ENCODE measurements at regions not wholly inside any gene's neighbourhood (a gene's known extent, or its start where the extent isn't known, plus 50 kb on each side); places are given as distances from the start of the nearest gene placed in this dataset.

DNA sequence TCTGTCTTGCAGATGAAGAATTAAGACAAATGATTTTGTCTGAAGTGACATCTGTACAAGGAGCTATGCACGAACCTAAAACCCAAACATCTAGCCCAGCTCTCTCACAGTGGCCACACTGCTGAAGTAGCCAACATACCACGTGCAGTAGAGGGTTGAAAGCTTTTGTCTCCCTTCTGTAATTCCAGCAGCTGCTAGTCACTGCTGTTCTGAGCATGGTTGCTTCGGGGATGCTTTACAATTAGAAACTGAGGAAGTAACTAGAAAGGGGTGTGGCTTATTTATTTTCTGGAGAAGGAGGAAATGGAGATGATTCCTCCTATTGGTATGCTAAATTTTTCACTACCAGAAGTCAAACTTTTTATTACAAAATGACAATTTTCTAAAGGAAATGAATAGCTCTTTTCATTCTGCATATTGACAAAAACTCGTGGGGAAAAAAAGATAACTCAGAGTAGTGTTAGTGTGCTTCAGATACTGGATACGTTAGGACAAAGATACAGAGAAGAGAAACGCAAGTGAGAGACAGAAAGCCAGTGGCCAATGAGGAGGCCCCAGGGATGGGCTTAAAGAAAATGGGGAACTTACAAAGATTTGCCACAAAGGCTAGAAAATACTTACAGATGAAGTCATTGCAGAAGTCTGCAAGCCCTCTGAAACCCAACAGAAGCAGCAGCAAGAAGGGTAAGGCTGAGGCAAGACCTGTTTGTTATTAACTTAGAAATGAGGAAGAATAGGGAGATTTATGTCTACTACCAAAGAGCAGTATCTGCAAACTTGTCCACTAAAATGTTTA, 192.7 kb upstream of the MIR17HG start:
- no peaks in the 10 kb centered on the region for H3K36me3 ChIP-seq (ENCODE audit: control insufficient read depth, insufficient read depth, low read length)
- no peaks in the 10 kb centered on the region for H3K9me3 ChIP-seq (ENCODE audit: control insufficient read depth, low read length)
- H3K27me3 ChIP-seq (replicated peaks; ENCODE audit: control insufficient read depth, insufficient read depth, low read length, poor library complexity, severe bottlenecking), result no peaks in the 10 kb centered on the region
- H3K27ac ChIP-seq (ENCODE audit: insufficient read depth, low read length, poor library complexity, severe bottlenecking), result no peak overlapping the region
- H3K4me1 ChIP-seq (ENCODE audit: control insufficient read depth, insufficient read depth, low read length, poor library complexity, severe bottlenecking), result no peaks in the 10 kb centered on the region
- no peak overlapping the region for H3K4me3 ChIP-seq (ENCODE audit: insufficient read depth, low read depth, low read length, poor library complexity, severe bottlenecking)
- no peak for DNase-seq

DNA sequence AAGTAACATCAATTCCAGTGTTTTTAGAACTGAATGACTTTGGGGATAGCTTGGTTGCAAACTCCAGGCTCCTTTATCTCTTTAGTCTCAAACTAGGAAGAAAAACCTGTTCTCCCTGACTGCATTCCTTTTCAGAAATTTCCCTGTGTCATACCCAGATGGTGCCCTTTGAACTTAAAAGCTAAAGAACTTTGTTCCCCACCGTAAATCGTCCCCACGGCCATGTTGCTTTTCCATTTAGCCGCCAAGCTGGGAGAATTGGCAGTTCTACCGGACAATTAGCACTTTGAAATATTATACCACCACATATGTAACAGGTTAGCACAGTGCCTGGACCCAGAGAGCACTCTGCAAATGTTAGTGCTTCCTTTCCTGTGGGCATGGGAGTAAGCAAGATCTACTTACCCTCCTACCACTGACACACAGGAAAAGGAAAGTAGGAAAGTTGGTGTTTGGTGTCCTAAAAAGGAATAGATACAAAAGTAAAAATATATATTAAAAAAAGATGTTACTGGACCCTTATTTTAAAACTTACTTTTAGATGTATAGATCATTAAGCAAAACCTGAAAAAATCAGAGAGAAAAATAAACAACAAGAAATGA, 191.9 kb upstream of the MIR17HG start:
- no peak overlapping the region for H3K4me3 ChIP-seq (ENCODE audit: insufficient read depth, low read depth, low read length, poor library complexity, severe bottlenecking)

GRCh38 chr13:91157273-91158016, 190.0 kb upstream of the MIR17HG start:
- Histone ChIP-seq H3K27me3 (replicated peaks; ENCODE audit: control insufficient read depth, insufficient read depth, low read length, poor library complexity, severe bottlenecking) (no peaks in the 10 kb centered on the region), H3K27ac (ENCODE audit: insufficient read depth, low read length, poor library complexity, severe bottlenecking) (no peak overlapping the region), H3K36me3 (ENCODE audit: control insufficient read depth, insufficient read depth, low read length) (no peaks in the 10 kb centered on the region), H3K4me1 (ENCODE audit: control insufficient read depth, insufficient read depth, low read length, poor library complexity, severe bottlenecking) (no peaks in the 10 kb centered on the region), H3K4me3 (ENCODE audit: insufficient read depth, low read depth, low read length, poor library complexity, severe bottlenecking) (no peak overlapping the region), H3K9me3 (ENCODE audit: control insufficient read depth, low read length) (no peaks in the 10 kb centered on the region)
- DNase-seq, result no peak

More for the DNA sequence above, 191.9 kb upstream of the MIR17HG start:
- H3K36me3 ChIP-seq (ENCODE audit: control insufficient read depth, insufficient read depth, low read length), result no peaks in the 10 kb centered on the region
- no peak for DNase-seq
- no peaks in the 10 kb centered on the region for H3K9me3 ChIP-seq (ENCODE audit: control insufficient read depth, low read length)
- no peaks in the 10 kb centered on the region for H3K27me3 ChIP-seq (replicated peaks; ENCODE audit: control insufficient read depth, insufficient read depth, low read length, poor library complexity, severe bottlenecking)
- H3K27ac ChIP-seq (ENCODE audit: insufficient read depth, low read length, poor library complexity, severe bottlenecking), result no peak overlapping the region
- H3K4me1 ChIP-seq (ENCODE audit: control insufficient read depth, insufficient read depth, low read length, poor library complexity, severe bottlenecking), result no peaks in the 10 kb centered on the region

DNA sequence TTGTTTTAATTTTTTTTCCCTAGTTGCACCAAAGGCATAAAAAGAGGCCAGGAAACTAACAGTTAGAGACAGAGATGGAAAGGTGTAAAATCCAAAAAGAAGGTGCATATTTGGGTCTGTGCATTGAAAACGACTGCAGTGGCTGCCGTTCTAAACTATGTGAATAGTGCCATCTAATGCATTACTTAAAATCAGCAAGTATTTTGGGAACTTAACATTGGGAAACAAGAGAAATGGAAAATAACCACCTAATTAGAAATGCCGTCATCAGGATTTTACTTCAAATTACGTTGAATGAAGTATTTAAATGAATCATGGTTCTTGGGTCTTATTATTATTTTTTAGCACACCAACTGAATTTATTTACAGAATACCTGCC, 189.5 kb upstream of the MIR17HG start:
- Histone ChIP-seq H3K4me3 (ENCODE audit: insufficient read depth, low read depth, low read length, poor library complexity, severe bottlenecking) (no peak overlapping the region), H3K27ac (ENCODE audit: insufficient read depth, low read length, poor library complexity, severe bottlenecking) (no peak overlapping the region), H3K4me1 (ENCODE audit: control insufficient read depth, insufficient read depth, low read length, poor library complexity, severe bottlenecking) (no peaks in the 10 kb centered on the region), H3K36me3 (ENCODE audit: control insufficient read depth, insufficient read depth, low read length) (no peaks in the 10 kb centered on the region), H3K9me3 (ENCODE audit: control insufficient read depth, low read length) (no peaks in the 10 kb centered on the region), H3K27me3 (replicated peaks; ENCODE audit: control insufficient read depth, insufficient read depth, low read length, poor library complexity, severe bottlenecking) (no peaks in the 10 kb centered on the region)
- DNase-seq, result no peak

GRCh38 chr13:91162180-91162579, 185.3 kb upstream of the MIR17HG start:
- no peaks in the 10 kb centered on the region for H3K9me3 ChIP-seq (ENCODE audit: control insufficient read depth, low read length)
- H3K27me3 ChIP-seq (replicated peaks; ENCODE audit: control insufficient read depth, insufficient read depth, low read length, poor library complexity, severe bottlenecking), result no peaks in the 10 kb centered on the region
- no peak for DNase-seq
- H3K4me3 ChIP-seq (ENCODE audit: insufficient read depth, low read depth, low read length, poor library complexity, severe bottlenecking), result no peak overlapping the region
- no peaks in the 10 kb centered on the region for H3K4me1 ChIP-seq (ENCODE audit: control insufficient read depth, insufficient read depth, low read length, poor library complexity, severe bottlenecking)
- H3K36me3 ChIP-seq (ENCODE audit: control insufficient read depth, insufficient read depth, low read length), result no peaks in the 10 kb centered on the region
- H3K27ac ChIP-seq (ENCODE audit: insufficient read depth, low read length, poor library complexity, severe bottlenecking), result no peak overlapping the region

- H3K27me3 ChIP-seq (replicated peaks; ENCODE audit: control insufficient read depth, insufficient read depth, low read length, poor library complexity, severe bottlenecking), result no peaks in the 10 kb centered on the region
- no peaks in the 10 kb centered on the region for H3K9me3 ChIP-seq (ENCODE audit: control insufficient read depth, low read length)
- no peak for DNase-seq
- H3K4me1 ChIP-seq (ENCODE audit: control insufficient read depth, insufficient read depth, low read length, poor library complexity, severe bottlenecking), result no peaks in the 10 kb centered on the region
- no peak overlapping the region for H3K27ac ChIP-seq (ENCODE audit: insufficient read depth, low read length, poor library complexity, severe bottlenecking)
- H3K4me3 ChIP-seq (ENCODE audit: insufficient read depth, low read depth, low read length, poor library complexity, severe bottlenecking), result no peak overlapping the region
- H3K36me3 ChIP-seq (ENCODE audit: control insufficient read depth, insufficient read depth, low read length), result no peaks in the 10 kb centered on the region
Measured at GRCh38 chr13:91162589-91162988, 184.9 kb upstream of the MIR17HG start.

DNA sequence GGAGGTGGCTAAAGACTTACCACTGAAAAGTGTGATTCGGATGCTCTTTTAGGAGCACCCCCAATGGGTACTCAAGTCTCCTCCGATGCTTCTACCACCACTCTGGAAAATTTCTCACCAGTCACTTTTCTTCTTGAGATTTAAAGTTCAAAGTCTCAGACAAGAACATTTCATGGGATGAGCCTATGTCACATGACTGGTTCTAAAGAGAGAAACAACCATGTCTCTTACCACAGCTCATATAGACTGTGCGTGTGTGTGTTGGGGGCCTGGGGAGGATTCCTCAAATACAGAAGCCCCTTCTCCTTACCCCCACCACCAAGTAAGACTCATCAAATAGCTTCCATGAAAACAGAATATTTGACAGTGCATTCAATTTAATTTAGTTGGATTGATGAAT, 181.7 kb upstream of the MIR17HG start:
- Histone ChIP-seq H3K27me3 (replicated peaks; ENCODE audit: control insufficient read depth, insufficient read depth, low read length, poor library complexity, severe bottlenecking) (no peaks in the 10 kb centered on the region), H3K9me3 (ENCODE audit: control insufficient read depth, low read length) (no peaks in the 10 kb centered on the region), H3K36me3 (ENCODE audit: control insufficient read depth, insufficient read depth, low read length) (no peaks in the 10 kb centered on the region), H3K27ac (ENCODE audit: insufficient read depth, low read length, poor library complexity, severe bottlenecking) (no peak overlapping the region), H3K4me3 (ENCODE audit: insufficient read depth, low read depth, low read length, poor library complexity, severe bottlenecking) (no peak overlapping the region), H3K4me1 (ENCODE audit: control insufficient read depth, insufficient read depth, low read length, poor library complexity, severe bottlenecking) (no peaks in the 10 kb centered on the region)
- DNase-seq, result no peak

DNA sequence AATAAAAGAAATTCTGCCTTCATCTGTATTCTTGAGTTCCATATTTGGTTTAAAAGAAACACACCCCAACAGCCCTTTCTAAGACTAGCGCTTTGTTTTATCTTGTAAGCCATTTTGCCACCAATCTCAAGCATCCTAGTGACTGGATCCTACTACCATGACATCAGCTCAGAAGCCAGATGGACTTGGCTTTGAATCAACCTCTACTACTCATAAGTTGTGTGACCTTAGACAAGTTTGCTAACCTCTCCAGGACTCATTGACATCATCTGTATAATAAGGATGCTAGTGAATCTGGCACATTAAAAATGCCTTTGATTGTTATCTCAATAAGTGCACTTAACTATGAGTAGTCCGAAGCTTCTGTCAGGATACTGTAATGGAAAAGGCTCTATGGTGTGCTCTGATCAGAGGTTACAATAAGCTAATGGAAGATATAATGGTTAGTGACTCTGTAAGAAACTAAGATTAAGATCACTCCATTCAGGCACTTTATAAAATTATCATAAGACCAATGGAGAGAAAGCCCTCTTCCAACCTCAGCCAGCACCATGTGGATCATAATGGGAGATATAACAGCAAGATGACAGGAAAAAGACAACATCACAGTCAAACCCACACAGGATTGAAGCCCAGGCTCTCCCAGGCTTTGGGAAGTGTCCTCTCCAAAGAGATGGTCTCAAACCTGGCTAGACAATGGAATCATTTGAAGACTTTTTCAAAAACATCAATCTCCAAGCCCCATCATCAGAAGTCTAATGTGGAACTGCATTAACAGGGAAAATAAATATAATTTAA, 180.6 kb upstream of the MIR17HG start:
- Histone ChIP-seq H3K4me3 (ENCODE audit: insufficient read depth, low read depth, low read length, poor library complexity, severe bottlenecking) (no peak overlapping the region), H3K27ac (ENCODE audit: insufficient read depth, low read length, poor library complexity, severe bottlenecking) (no peak overlapping the region), H3K4me1 (ENCODE audit: control insufficient read depth, insufficient read depth, low read length, poor library complexity, severe bottlenecking) (no peaks in the 10 kb centered on the region), H3K27me3 (replicated peaks; ENCODE audit: control insufficient read depth, insufficient read depth, low read length, poor library complexity, severe bottlenecking) (no peaks in the 10 kb centered on the region), H3K36me3 (ENCODE audit: control insufficient read depth, insufficient read depth, low read length) (no peaks in the 10 kb centered on the region), H3K9me3 (ENCODE audit: control insufficient read depth, low read length) (no peaks in the 10 kb centered on the region)
- no peak for DNase-seq

GRCh38 chr13:91167706-91168385, 179.6 kb upstream of the MIR17HG start:
- Histone ChIP-seq H3K4me1 (ENCODE audit: control insufficient read depth, insufficient read depth, low read length, poor library complexity, severe bottlenecking) (no peaks in the 10 kb centered on the region), H3K27ac (ENCODE audit: insufficient read depth, low read length, poor library complexity, severe bottlenecking) (no peak overlapping the region), H3K27me3 (replicated peaks; ENCODE audit: control insufficient read depth, insufficient read depth, low read length, poor library complexity, severe bottlenecking) (no peaks in the 10 kb centered on the region), H3K9me3 (ENCODE audit: control insufficient read depth, low read length) (no peaks in the 10 kb centered on the region), H3K36me3 (ENCODE audit: control insufficient read depth, insufficient read depth, low read length) (no peaks in the 10 kb centered on the region), H3K4me3 (ENCODE audit: insufficient read depth, low read depth, low read length, poor library complexity, severe bottlenecking) (no peak overlapping the region)
- DNase-seq, result no peak

Measured in effector memory CD4-positive, alpha-beta T cell (primary cell).